ENCODE measurements at regions not wholly inside any gene's neighbourhood (a gene's known extent, or its start where the extent isn't known, plus 50 kb on each side); places are given as distances from the start of the nearest gene placed in this dataset.

- Mint-ChIP-seq H3K27ac (no peak overlapping the region), H3K36me3 (ENCODE audit: low read depth) (no peaks in the 10 kb centered on the region), H3K9me3 (peaks cover 5% of the 10 kb centered on the region), H3K4me3 (no peak overlapping the region), H3K4me1 (ENCODE audit: low read depth) (peaks cover 11% of the 10 kb centered on the region), H3K27me3 (ENCODE audit: insufficient read depth) (peaks cover 16% of the 10 kb centered on the region)
- no peak for DNase-seq
- no peak for TF ChIP-seq CTCF (IDR thresholded peaks at IDR 0.05)
These were observed 87.3 kb upstream of the IRX5 start for GRCh38 chr16:54843424-54843750.

- DNase-seq: no peak
- Mint-ChIP-seq H3K9me3 (peaks cover 5% of the 10 kb centered on the region), H3K27ac (no peak overlapping the region), H3K36me3 (ENCODE audit: low read depth) (no peaks in the 10 kb centered on the region), H3K4me3 (no peak overlapping the region), H3K27me3 (ENCODE audit: insufficient read depth) (peaks cover 18% of the 10 kb centered on the region), H3K4me1 (ENCODE audit: low read depth) (peaks cover 11% of the 10 kb centered on the region)
- no peak for TF ChIP-seq CTCF (IDR thresholded peaks at IDR 0.05)
These were observed 87.8 kb upstream of the IRX5 start for GRCh38 chr16:54842743-54843423.

GRCh38 chr16:54829691-54830090, 101.0 kb upstream of the IRX5 start:
- no peaks in the 10 kb centered on the region for H3K36me3 Mint-ChIP-seq (ENCODE audit: low read depth)
- H3K4me1 Mint-ChIP-seq (ENCODE audit: low read depth): no peaks in the 10 kb centered on the region
- H3K4me3 Mint-ChIP-seq: no peak overlapping the region
- H3K27ac Mint-ChIP-seq: no peak overlapping the region
- H3K27me3 Mint-ChIP-seq (ENCODE audit: insufficient read depth): peaks cover 6% of the 10 kb centered on the region; the same call in 1 of the 2 replicates
- peaks cover 14% of the 10 kb centered on the region; the same call in 1 of the 2 replicates for H3K9me3 Mint-ChIP-seq
- DNase-seq: no peak
- TF ChIP-seq CTCF (IDR thresholded peaks at IDR 0.05): no peak

- DNase-seq: no peak
- no peaks in the 10 kb centered on the region for H3K36me3 Mint-ChIP-seq (ENCODE audit: low read depth)
- no peak overlapping the region for H3K27ac Mint-ChIP-seq
- H3K4me3 Mint-ChIP-seq: no peak overlapping the region
- H3K27me3 Mint-ChIP-seq (ENCODE audit: insufficient read depth): no peaks in the 10 kb centered on the region; the same call in 1 of the 2 replicates
- no peaks in the 10 kb centered on the region for H3K9me3 Mint-ChIP-seq
- no peaks in the 10 kb centered on the region for H3K4me1 Mint-ChIP-seq (ENCODE audit: low read depth)
- no peak for TF ChIP-seq CTCF (IDR thresholded peaks at IDR 0.05)
These were observed 107.8 kb upstream of the IRX5 start for GRCh38 chr16:54822892-54823291.

- Mint-ChIP-seq H3K4me3 (no peak overlapping the region), H3K27me3 (ENCODE audit: insufficient read depth) (no peaks in the 10 kb centered on the region; the same call in 1 of the 2 replicates), H3K4me1 (ENCODE audit: low read depth) (no peaks in the 10 kb centered on the region), H3K36me3 (ENCODE audit: low read depth) (no peaks in the 10 kb centered on the region), H3K9me3 (no peaks in the 10 kb centered on the region), H3K27ac (no peak overlapping the region)
- no peak for TF ChIP-seq CTCF (IDR thresholded peaks at IDR 0.05)
- no peak for DNase-seq
These were observed 108.2 kb upstream of the IRX5 start for GRCh38 chr16:54822492-54822891.

Data from HFFc6 (cell line).